MM.1S (cell line): ENCODE measurements at regions not wholly inside any gene's neighbourhood (a gene's known extent, or its start where the extent isn't known, plus 50 kb on each side); places are given as distances from the start of the nearest gene placed in this dataset.

Experiments used
- DNase-seq: peaks from one replicate; pipeline ENCODE4 v3.0.0-alpha.2; 2015
- H2AFZ ChIP-seq: fragments of 300-600 bp; sonication (generic); 2 replicates; pipeline ENCODE4 v1.6.0; 2016; ENCODE audit warnings: antibody characterized with exemption, low read length
- H3F3A ChIP-seq: fragments of 300-600 bp; sonication (generic); 2 replicates; pipeline ENCODE4 v1.6.1; 2016; ENCODE audit warnings: mild to moderate bottlenecking, antibody characterized with exemption, low read length, moderate library complexity, mixed read lengths; ENCODE audit not compliant: insufficient read depth
- H3K27ac ChIP-seq: fragments of 300-600 bp; sonication (generic); 2 replicates; pipeline ENCODE4 v1.5.1; 2016; ENCODE audit warnings: mild to moderate bottlenecking, low read length
- H3K27me3 ChIP-seq: fragments of 300-600 bp; sonication (generic); replicated peaks from 2 replicates; pipeline ENCODE4 v1.6.0; 2016; ENCODE audit warnings: low read length; ENCODE audit not compliant: insufficient read depth
- H3K36me3 ChIP-seq: fragments of 300-600 bp; sonication (generic); replicated peaks from 2 replicates; pipeline ENCODE4 v1.6.1; 2016; ENCODE audit warnings: mild to moderate bottlenecking, low read length, mixed read lengths; ENCODE audit not compliant: insufficient read depth
- H3K4me1 ChIP-seq: fragments of 300-600 bp; sonication (generic); 2 replicates; pipeline ENCODE4 v1.6.1; 2016; ENCODE audit warnings: low read length, mixed read lengths
- H3K4me2 ChIP-seq: fragments of 300-600 bp; sonication (generic); 2 replicates; pipeline ENCODE4 v1.6.0; 2016; ENCODE audit warnings: low read depth, low read length
- H3K4me3 ChIP-seq: fragments of 300-600 bp; sonication (generic); 2 replicates; pipeline ENCODE4 v1.5.1; 2016; ENCODE audit warnings: low read length, mixed read lengths
- H3K79me2 ChIP-seq: fragments of 300-600 bp; sonication (generic); 2 replicates; pipeline ENCODE4 v1.6.1; 2016; ENCODE audit warnings: mixed run types, low read length, mixed read lengths
- H3K9ac ChIP-seq: fragments of 300-600 bp; sonication (generic); 2 replicates; pipeline ENCODE4 v1.6.1; 2016; ENCODE audit warnings: low read length, mixed read lengths
- H3K9me2 ChIP-seq: fragments of 300-600 bp; sonication (generic); replicated peaks from 2 replicates; pipeline ENCODE4 v1.6.1; 2016; ENCODE audit warnings: mild to moderate bottlenecking, low read length, mixed read lengths; ENCODE audit not compliant: insufficient read depth
- H3K9me3 ChIP-seq: fragments of 300-600 bp; sonication (generic); replicated peaks from 2 replicates; pipeline ENCODE4 v1.6.1; 2016; ENCODE audit warnings: mild to moderate bottlenecking, low read length, mixed read lengths; ENCODE audit not compliant: insufficient read depth
- H4K20me1 ChIP-seq: fragments of 300-600 bp; sonication (generic); 2 replicates; pipeline ENCODE4 v1.6.1; 2016; ENCODE audit warnings: mild to moderate bottlenecking, low read length, moderate library complexity, mixed read lengths; ENCODE audit not compliant: insufficient read depth
- CTCF ChIP-seq: fragments of 300-600 bp; sonication (generic); IDR thresholded peaks from 2 replicates; pipeline ENCODE4 v1.5.1; 2016; ENCODE audit warnings: antibody characterized with exemption, low read length, mixed read lengths
- EZH2 ChIP-seq: fragments of 300-600 bp; sonication (generic); optimal IDR thresholded peaks from 2 replicates; pipeline ENCODE3; 2017; ENCODE audit warnings: low read depth, mild to moderate bottlenecking, antibody characterized with exemption, low read length, mixed read lengths
- EZH2phosphoT487 ChIP-seq: fragments of 300-600 bp; sonication (generic); IDR thresholded peaks from 2 replicates; pipeline ENCODE4 v1.6.1; 2018; ENCODE audit warnings: antibody characterized with exemption, low read length

DNA sequence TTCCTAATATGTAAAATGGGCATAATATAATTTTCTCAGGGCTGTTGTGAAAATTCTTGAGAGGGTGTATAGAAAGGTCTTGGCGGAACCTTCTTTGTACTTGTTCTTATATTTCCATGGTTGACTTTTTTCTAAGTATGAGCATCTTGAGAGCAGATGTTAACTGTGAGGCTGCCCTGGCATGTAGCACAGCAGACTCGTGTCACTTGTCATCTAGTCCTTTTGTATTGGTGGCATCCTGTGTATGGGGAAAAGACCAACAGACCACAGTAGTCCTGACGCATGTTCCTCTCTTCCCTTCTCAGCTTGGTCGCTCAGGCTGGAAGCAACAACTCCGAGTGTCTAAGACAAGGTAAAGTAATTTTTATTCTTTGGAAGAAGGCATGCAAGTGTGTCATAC, 153.8 kb upstream of the ZBED5 start:
- H3K27ac ChIP-seq = no peak overlapping the region
- H3K4me3 ChIP-seq = no peak overlapping the region
- H3K9me3 ChIP-seq = no peaks in the 10 kb centered on the region
- no peaks in the 10 kb centered on the region for H3K4me1 ChIP-seq
- H3K4me2 ChIP-seq = no peak overlapping the region
- H3K9ac ChIP-seq = no peak overlapping the region
- TF ChIP-seq EZH2 (no peak), EZH2phosphoT487 (no peak)
- no peaks in the 10 kb centered on the region for H3K79me2 ChIP-seq
- H4K20me1 ChIP-seq = no peaks in the 10 kb centered on the region
- no peaks in the 10 kb centered on the region for H3K27me3 ChIP-seq
- H3F3A ChIP-seq = no peaks in the 10 kb centered on the region
- no peak overlapping the region for H2AFZ ChIP-seq
- no peaks in the 10 kb centered on the region for H3K36me3 ChIP-seq
- no peak for DNase-seq
- H3K9me2 ChIP-seq = no peaks in the 10 kb centered on the region

DNA sequence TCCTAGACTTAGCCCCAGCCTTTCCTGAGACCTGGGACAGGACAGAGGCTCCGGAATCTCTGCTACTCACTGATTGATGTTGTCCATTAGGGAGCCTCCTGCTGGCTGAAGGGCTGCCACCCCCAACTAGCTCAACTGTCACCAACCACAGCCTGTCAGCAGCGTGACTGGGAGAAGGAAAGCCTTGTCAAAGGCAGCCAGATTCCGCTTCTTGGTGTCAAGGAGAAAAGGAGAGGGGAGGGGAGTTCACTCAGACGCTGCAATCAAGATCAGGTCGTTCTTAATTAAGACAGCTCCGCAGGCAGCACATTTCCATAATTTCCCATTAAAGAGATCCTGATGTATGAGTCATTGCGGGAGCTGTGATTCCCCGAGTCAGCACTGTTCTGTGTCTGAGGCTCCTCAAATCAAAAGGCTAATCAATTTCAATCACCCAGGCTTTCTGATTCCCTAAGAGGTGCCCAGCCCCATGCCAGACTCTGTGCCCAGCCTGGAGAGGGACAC, 152.8 kb upstream of the ZBED5 start:
- H3K4me1 ChIP-seq = no peaks in the 10 kb centered on the region
- H3K9me3 ChIP-seq = no peaks in the 10 kb centered on the region
- TF ChIP-seq EZH2phosphoT487 (no peak), EZH2 (no peak), CTCF (no peak)
- H3K9me2 ChIP-seq = no peaks in the 10 kb centered on the region
- H3K27me3 ChIP-seq = no peaks in the 10 kb centered on the region
- no peak for DNase-seq
- H4K20me1 ChIP-seq = no peaks in the 10 kb centered on the region
- no peaks in the 10 kb centered on the region for H3K36me3 ChIP-seq
- H3K9ac ChIP-seq = no peak overlapping the region
- no peak overlapping the region for H2AFZ ChIP-seq
- H3K4me3 ChIP-seq = no peak overlapping the region
- H3K79me2 ChIP-seq = no peaks in the 10 kb centered on the region
- no peak overlapping the region for H3K4me2 ChIP-seq
- no peaks in the 10 kb centered on the region for H3F3A ChIP-seq
- H3K27ac ChIP-seq = no peak overlapping the region

DNA sequence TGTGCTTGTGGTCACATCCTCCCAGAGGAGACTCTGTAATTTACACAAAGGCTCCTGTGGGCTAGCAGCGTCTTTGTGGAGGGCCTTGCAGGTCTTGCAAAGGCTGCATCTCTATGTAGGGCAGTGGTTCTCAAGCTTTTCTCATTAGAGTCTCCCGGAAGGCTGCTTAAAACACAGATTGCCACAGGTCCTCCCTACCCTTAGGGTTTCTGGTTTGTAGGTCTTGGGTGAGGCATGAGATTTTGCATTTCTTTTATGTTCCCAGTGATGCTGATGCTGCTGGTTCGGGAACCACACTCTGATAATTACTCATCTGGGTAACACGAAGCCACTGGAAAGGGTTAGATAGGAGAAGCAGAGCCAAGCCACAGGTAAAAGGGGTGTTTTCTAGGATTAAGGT, 151.3 kb upstream of the ZBED5 start:
- TF ChIP-seq EZH2 = no peak
- TF ChIP-seq CTCF = no peak
- TF ChIP-seq EZH2phosphoT487 = no peak
- Histone ChIP-seq H2AFZ (no peak overlapping the region), H3K27me3 (no peaks in the 10 kb centered on the region)

GRCh38 chr11:11004069-11004468, 146.2 kb upstream of the ZBED5 start:
- Histone ChIP-seq H3K36me3 (no peaks in the 10 kb centered on the region), H4K20me1 (no peaks in the 10 kb centered on the region), H3K4me1 (no peaks in the 10 kb centered on the region), H3K9me2 (no peaks in the 10 kb centered on the region), H3K4me3 (no peak overlapping the region), H3K27ac (no peak overlapping the region), H3K79me2 (no peaks in the 10 kb centered on the region), H3K27me3 (no peaks in the 10 kb centered on the region), H3K9me3 (no peaks in the 10 kb centered on the region), H2AFZ (no peak overlapping the region), H3K4me2 (no peak overlapping the region), H3K9ac (no peak overlapping the region), H3F3A (no peaks in the 10 kb centered on the region)
- DNase-seq = no peak
- TF ChIP-seq EZH2 (no peak), CTCF (no peak), EZH2phosphoT487 (no peak)

More for the DNA sequence above, 151.3 kb upstream of the ZBED5 start:
- H3K79me2 ChIP-seq = no peaks in the 10 kb centered on the region
- no peaks in the 10 kb centered on the region for H3K9me2 ChIP-seq
- H3K27ac ChIP-seq = no peak overlapping the region
- H3K9ac ChIP-seq = no peak overlapping the region
- H3K9me3 ChIP-seq = no peaks in the 10 kb centered on the region
- no peak overlapping the region for H3K4me3 ChIP-seq
- H4K20me1 ChIP-seq = no peaks in the 10 kb centered on the region
- H3K4me1 ChIP-seq = no peaks in the 10 kb centered on the region
- no peaks in the 10 kb centered on the region for H3F3A ChIP-seq
- no peaks in the 10 kb centered on the region for H3K36me3 ChIP-seq
- no peak overlapping the region for H3K4me2 ChIP-seq
- DNase-seq = no peak
